ENCODE measurements at regions not wholly inside any gene's neighbourhood (a gene's known extent, or its start where the extent isn't known, plus 50 kb on each side); places are given as distances from the start of the nearest gene placed in this dataset.

DNA sequence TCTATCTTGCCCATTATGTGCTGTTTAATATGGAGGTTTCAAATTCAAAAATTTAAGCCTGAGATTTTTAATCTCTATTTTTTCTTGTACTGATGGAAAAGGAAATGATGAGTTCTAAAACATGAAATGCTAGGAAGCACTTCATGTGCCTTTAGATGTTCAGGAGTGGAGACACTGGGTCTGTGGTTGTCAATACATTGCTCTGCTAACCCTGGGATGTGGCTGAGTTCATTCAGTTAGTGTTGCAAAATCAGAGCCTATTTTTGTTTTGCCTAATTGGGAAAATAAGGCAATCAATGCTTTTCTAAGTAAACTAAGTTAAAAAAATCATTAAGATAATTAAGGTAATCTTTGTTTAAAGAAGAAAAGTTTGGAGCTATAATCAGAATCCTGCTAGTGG is 83.1 kb downstream of the DIPK2A start:
- no peaks in the 10 kb centered on the region for H4K20me1 ChIP-seq (ENCODE audit: insufficient read depth, low read depth, low read length)
- no peaks in the 10 kb centered on the region for H3K27me3 ChIP-seq (ENCODE audit: low read length)
- no peak overlapping the region for H3K4me2 ChIP-seq (ENCODE audit: low read depth, low read length, poor library complexity, severe bottlenecking)
- H3K36me3 ChIP-seq (ENCODE audit: insufficient read depth, low read length), result no peaks in the 10 kb centered on the region
- no peak overlapping the region for H3K9ac ChIP-seq (ENCODE audit: low read length)
- no peaks in the 10 kb centered on the region for H3K79me2 ChIP-seq (ENCODE audit: low read length)
- H3K27ac ChIP-seq (ENCODE audit: low read length), result no peak overlapping the region
- no peak for DNase-seq
- no peaks in the 10 kb centered on the region for H3K9me3 ChIP-seq (ENCODE audit: low read length)
- H2AFZ ChIP-seq (ENCODE audit: low read length), result no peak overlapping the region
- H3K4me3 ChIP-seq (ENCODE audit: low read length), result no peak overlapping the region
- H3K9me2 ChIP-seq (replicated peaks; ENCODE audit: insufficient read depth, low read length), result no peaks in the 10 kb centered on the region
- no peaks in the 10 kb centered on the region for H3K4me1 ChIP-seq (ENCODE audit: low read length)

DNA sequence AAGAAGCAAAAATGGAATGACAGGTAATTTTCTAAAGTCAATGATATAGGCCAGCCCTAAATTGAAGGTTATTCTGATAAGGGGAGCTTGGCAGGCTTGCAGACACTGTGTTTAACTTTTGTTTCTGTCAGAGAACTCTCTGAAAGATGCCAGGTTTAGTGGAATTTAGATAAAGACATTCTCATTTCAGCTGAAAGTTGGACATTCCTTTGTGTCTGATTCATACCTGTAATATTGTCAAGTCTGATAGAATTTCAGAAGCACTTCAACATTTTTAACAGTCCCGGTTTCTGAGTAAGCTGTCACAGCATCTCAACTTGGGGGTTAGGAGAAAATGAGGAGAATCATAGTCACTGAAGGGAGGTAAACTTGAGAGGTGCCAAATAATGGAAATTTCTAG is 84.0 kb downstream of the DIPK2A start:
- DNase-seq, result no peak
- Histone ChIP-seq H3K79me2 (ENCODE audit: low read length) (no peaks in the 10 kb centered on the region), H4K20me1 (ENCODE audit: insufficient read depth, low read depth, low read length) (no peaks in the 10 kb centered on the region), H3K27me3 (ENCODE audit: low read length) (no peaks in the 10 kb centered on the region), H3K4me2 (ENCODE audit: low read depth, low read length, poor library complexity, severe bottlenecking) (no peak overlapping the region), H2AFZ (ENCODE audit: low read length) (no peak overlapping the region), H3K4me1 (ENCODE audit: low read length) (no peaks in the 10 kb centered on the region), H3K36me3 (ENCODE audit: insufficient read depth, low read length) (no peaks in the 10 kb centered on the region), H3K9me2 (replicated peaks; ENCODE audit: insufficient read depth, low read length) (no peaks in the 10 kb centered on the region), H3K4me3 (ENCODE audit: low read length) (no peak overlapping the region), H3K9me3 (ENCODE audit: low read length) (no peaks in the 10 kb centered on the region), H3K27ac (ENCODE audit: low read length) (no peak overlapping the region), H3K9ac (ENCODE audit: low read length) (no peak overlapping the region)

DNA sequence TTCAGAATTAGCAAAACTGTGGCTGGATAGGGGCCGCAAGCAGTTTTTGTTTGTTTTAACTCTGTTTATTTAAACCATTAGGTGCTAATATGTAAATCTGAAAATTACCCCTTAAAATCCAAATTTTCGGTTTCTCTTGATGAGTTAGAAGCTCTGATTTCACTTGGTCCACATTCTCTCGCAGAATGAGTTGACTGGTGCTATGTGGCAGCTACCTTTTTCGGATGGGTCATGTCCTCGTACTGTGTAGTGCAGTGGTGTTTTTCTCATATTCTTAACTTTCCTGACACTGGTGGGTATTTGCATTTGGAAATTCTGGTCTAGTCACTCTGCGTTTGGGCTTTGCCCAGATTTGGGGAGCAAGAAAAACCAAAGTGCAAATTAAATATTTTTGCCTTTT is 87.1 kb downstream of the DIPK2A start:
- Histone ChIP-seq H3K79me2 (ENCODE audit: low read length) (no peaks in the 10 kb centered on the region), H3K9me2 (replicated peaks; ENCODE audit: insufficient read depth, low read length) (no peaks in the 10 kb centered on the region), H3K36me3 (ENCODE audit: insufficient read depth, low read length) (no peaks in the 10 kb centered on the region), H3K4me1 (ENCODE audit: low read length) (no peaks in the 10 kb centered on the region), H2AFZ (ENCODE audit: low read length) (no peak overlapping the region), H4K20me1 (ENCODE audit: insufficient read depth, low read depth, low read length) (no peaks in the 10 kb centered on the region), H3K4me3 (ENCODE audit: low read length) (no peak overlapping the region), H3K9ac (ENCODE audit: low read length) (no peak overlapping the region), H3K27me3 (ENCODE audit: low read length) (no peaks in the 10 kb centered on the region), H3K27ac (ENCODE audit: low read length) (no peak overlapping the region), H3K9me3 (ENCODE audit: low read length) (no peaks in the 10 kb centered on the region), H3K4me2 (ENCODE audit: low read depth, low read length, poor library complexity, severe bottlenecking) (no peak overlapping the region)
- DNase-seq, result no peak

DNA sequence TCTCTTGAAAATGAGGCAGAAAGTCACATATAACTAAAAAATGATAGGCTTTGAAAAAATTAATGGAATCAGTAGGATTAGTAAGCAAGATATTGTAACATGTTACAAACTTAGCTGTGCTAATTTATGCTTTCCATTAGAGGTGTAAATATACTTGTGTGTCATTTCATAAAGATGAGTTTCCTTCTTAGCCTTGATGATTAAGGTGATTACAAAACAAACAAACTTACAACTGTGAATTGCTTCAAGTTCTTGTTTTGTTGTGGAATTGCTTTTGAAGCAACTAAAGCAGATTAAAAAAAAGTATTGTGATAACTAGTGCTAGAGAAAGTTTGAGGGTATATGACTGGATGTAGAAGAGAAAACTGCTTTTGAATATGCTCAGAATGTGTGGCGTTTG is 87.9 kb downstream of the DIPK2A start:
- Histone ChIP-seq H3K27ac (ENCODE audit: low read length) (no peak overlapping the region), H2AFZ (ENCODE audit: low read length) (no peak overlapping the region), H3K27me3 (ENCODE audit: low read length) (no peaks in the 10 kb centered on the region), H3K4me1 (ENCODE audit: low read length) (no peaks in the 10 kb centered on the region), H3K9ac (ENCODE audit: low read length) (no peak overlapping the region), H3K4me2 (ENCODE audit: low read depth, low read length, poor library complexity, severe bottlenecking) (no peak overlapping the region), H3K36me3 (ENCODE audit: insufficient read depth, low read length) (no peaks in the 10 kb centered on the region), H3K4me3 (ENCODE audit: low read length) (no peak overlapping the region), H3K79me2 (ENCODE audit: low read length) (no peaks in the 10 kb centered on the region), H3K9me2 (replicated peaks; ENCODE audit: insufficient read depth, low read length) (no peaks in the 10 kb centered on the region), H4K20me1 (ENCODE audit: insufficient read depth, low read depth, low read length) (no peaks in the 10 kb centered on the region), H3K9me3 (ENCODE audit: low read length) (no peaks in the 10 kb centered on the region)
- DNase-seq, result no peak

DNA sequence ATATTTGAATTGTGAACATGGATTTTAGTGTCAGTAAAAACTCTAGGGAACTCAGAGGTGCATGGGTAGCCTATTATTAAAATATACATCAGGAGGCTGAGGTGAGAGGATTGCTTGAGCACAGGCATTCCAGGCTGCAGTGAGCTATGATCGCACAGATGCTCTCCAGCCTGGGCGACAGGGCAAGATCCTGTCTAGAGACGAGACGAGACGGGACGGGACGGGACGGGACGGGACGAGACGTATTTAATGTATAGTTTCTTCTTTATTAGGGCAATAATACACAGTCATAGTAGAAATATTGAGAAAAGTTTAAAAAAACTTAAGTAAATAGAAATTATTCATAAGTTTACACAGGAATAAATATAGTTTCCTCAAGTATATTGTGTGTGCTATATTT is 89.3 kb downstream of the DIPK2A start:
- Histone ChIP-seq H3K36me3 (ENCODE audit: insufficient read depth, low read length) (no peaks in the 10 kb centered on the region), H3K4me3 (ENCODE audit: low read length) (no peak overlapping the region), H3K9me2 (replicated peaks; ENCODE audit: insufficient read depth, low read length) (no peaks in the 10 kb centered on the region), H3K79me2 (ENCODE audit: low read length) (no peaks in the 10 kb centered on the region), H3K27ac (ENCODE audit: low read length) (no peak overlapping the region), H3K4me2 (ENCODE audit: low read depth, low read length, poor library complexity, severe bottlenecking) (no peak overlapping the region), H3K27me3 (ENCODE audit: low read length) (no peaks in the 10 kb centered on the region), H3K4me1 (ENCODE audit: low read length) (no peaks in the 10 kb centered on the region), H3K9ac (ENCODE audit: low read length) (no peak overlapping the region), H2AFZ (ENCODE audit: low read length) (no peak overlapping the region), H3K9me3 (ENCODE audit: low read length) (no peaks in the 10 kb centered on the region), H4K20me1 (ENCODE audit: insufficient read depth, low read depth, low read length) (no peaks in the 10 kb centered on the region)
- no peak for DNase-seq

DNA sequence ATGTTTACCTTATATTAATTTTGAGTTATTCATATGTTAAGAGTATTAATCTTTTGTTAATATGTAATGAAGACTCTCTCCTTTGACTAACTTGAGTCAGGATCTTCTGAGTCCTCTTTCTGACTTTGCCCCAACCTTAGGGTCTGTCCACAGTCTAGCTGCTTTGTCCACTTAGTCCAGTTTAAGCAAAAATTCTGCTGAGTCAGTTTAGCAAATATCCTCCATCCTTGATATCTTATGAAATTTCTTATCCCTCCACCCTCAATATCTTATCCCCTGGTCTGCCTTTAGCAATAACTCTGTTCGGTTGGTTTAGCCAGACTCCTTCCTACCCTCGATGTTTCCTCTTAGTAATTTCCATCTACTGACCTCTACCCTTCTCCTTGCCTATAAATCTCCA is 91.7 kb downstream of the DIPK2A start:
- Histone ChIP-seq H3K4me2 (ENCODE audit: low read depth, low read length, poor library complexity, severe bottlenecking) (no peak overlapping the region), H2AFZ (ENCODE audit: low read length) (no peak overlapping the region)

DNA sequence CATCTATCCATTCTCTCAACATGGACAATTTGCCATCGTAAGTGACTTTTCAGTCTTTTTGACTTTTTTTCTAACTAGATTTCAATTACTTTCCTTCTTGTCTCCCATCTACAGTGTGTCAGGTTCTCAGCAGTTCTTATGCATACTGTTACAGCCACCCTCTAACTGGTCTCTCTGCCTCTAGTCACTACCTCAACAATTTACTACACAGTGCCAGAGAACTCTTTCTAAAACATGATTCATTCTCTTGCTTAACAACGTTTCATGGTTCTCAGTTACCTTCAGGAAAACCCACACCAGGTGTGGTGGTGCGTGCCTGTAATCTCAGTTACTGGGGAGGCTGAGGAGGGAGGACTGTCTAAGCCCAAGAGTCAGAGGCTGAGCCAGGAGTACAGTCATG is 95.4 kb downstream of the DIPK2A start:
- Histone ChIP-seq H2AFZ (ENCODE audit: low read length) (no peak overlapping the region), H3K9me2 (replicated peaks; ENCODE audit: insufficient read depth, low read length) (no peaks in the 10 kb centered on the region), H3K4me2 (ENCODE audit: low read depth, low read length, poor library complexity, severe bottlenecking) (no peak overlapping the region), H3K9ac (ENCODE audit: low read length) (no peak overlapping the region), H3K27ac (ENCODE audit: low read length) (no peak overlapping the region), H3K27me3 (ENCODE audit: low read length) (no peaks in the 10 kb centered on the region), H3K79me2 (ENCODE audit: low read length) (no peaks in the 10 kb centered on the region), H3K4me3 (ENCODE audit: low read length) (no peak overlapping the region), H4K20me1 (ENCODE audit: insufficient read depth, low read depth, low read length) (no peaks in the 10 kb centered on the region), H3K36me3 (ENCODE audit: insufficient read depth, low read length) (no peaks in the 10 kb centered on the region), H3K9me3 (ENCODE audit: low read length) (peaks cover 5% of the 10 kb centered on the region), H3K4me1 (ENCODE audit: low read length) (no peaks in the 10 kb centered on the region)
- DNase-seq, result no peak

More for the DNA sequence above, 91.7 kb downstream of the DIPK2A start:
- H3K36me3 ChIP-seq (ENCODE audit: insufficient read depth, low read length), result no peaks in the 10 kb centered on the region
- H4K20me1 ChIP-seq (ENCODE audit: insufficient read depth, low read depth, low read length), result no peaks in the 10 kb centered on the region
- H3K27ac ChIP-seq (ENCODE audit: low read length), result no peak overlapping the region
- H3K79me2 ChIP-seq (ENCODE audit: low read length), result no peaks in the 10 kb centered on the region
- no peaks in the 10 kb centered on the region for H3K4me1 ChIP-seq (ENCODE audit: low read length)
- H3K27me3 ChIP-seq (ENCODE audit: low read length), result no peaks in the 10 kb centered on the region
- H3K9me3 ChIP-seq (ENCODE audit: low read length), result no peaks in the 10 kb centered on the region
- no peak overlapping the region for H3K9ac ChIP-seq (ENCODE audit: low read length)
- H3K9me2 ChIP-seq (replicated peaks; ENCODE audit: insufficient read depth, low read length), result no peaks in the 10 kb centered on the region
- no peak overlapping the region for H3K4me3 ChIP-seq (ENCODE audit: low read length)
- no peak for DNase-seq

DNA sequence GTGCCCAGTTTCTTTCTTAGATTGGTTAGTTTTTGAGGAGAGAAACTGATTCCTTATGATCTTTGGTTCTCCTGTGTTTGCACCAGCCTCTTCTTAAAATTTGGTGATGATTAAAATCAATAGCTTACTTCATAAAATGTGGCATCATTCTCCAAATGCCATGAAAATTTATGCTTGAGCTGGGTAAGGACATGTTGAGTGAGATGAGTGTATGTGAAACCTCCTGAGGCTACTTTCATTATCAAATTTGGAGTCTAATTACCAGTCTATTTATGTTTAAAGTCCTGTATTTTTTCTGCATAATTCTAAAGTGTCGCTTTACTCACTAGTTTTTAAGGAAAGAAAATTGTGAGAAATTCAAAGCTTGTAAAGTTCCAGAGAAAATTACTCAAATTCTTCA is 102.1 kb downstream of the DIPK2A start:
- no peaks in the 10 kb centered on the region for H3K36me3 ChIP-seq (ENCODE audit: insufficient read depth, low read length)
- H3K27ac ChIP-seq (ENCODE audit: low read length), result no peak overlapping the region
- no peaks in the 10 kb centered on the region for H3K9me2 ChIP-seq (replicated peaks; ENCODE audit: insufficient read depth, low read length)
- no peak for DNase-seq
- no peak overlapping the region for H3K4me2 ChIP-seq (ENCODE audit: low read depth, low read length, poor library complexity, severe bottlenecking)
- no peak overlapping the region for H2AFZ ChIP-seq (ENCODE audit: low read length)
- H4K20me1 ChIP-seq (ENCODE audit: insufficient read depth, low read depth, low read length), result 0 out of 2 replicates have a peak, but pooled peaks cover under 1% of the 10 kb centered on the region
- H3K27me3 ChIP-seq (ENCODE audit: low read length), result no peaks in the 10 kb centered on the region; the same call in 1 of the 2 replicates
- no peaks in the 10 kb centered on the region for H3K4me1 ChIP-seq (ENCODE audit: low read length)
- no peak overlapping the region for H3K4me3 ChIP-seq (ENCODE audit: low read length)
- H3K9me3 ChIP-seq (ENCODE audit: low read length), result peaks cover 5% of the 10 kb centered on the region
- no peaks in the 10 kb centered on the region for H3K79me2 ChIP-seq (ENCODE audit: low read length)
- no peak overlapping the region for H3K9ac ChIP-seq (ENCODE audit: low read length)

DNA sequence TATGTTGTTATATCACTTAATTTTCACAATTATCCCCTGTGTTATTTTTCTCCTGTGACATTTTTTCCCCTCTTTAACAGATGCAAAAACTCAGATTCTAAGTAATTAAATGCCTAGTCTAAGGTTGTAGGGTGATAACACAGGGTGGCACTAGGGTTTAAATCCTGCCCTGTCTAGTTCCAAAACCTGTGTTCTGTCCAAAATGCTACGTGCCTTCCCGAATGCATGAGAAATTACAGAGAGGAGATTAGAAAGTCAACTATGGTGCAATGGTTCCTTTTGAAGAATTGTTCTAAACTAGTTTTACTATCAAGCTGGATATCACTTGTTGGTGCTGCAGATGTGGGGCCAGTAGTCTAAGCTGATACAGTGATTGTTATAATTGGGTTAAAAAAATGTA is 108.0 kb downstream of the DIPK2A start:
- Histone ChIP-seq H3K79me2 (ENCODE audit: low read length) (no peaks in the 10 kb centered on the region), H3K4me2 (ENCODE audit: low read depth, low read length, poor library complexity, severe bottlenecking) (no peak overlapping the region), H4K20me1 (ENCODE audit: insufficient read depth, low read depth, low read length) (peaks cover 6% of the 10 kb centered on the region; the same call in 1 of the 2 replicates), H3K36me3 (ENCODE audit: insufficient read depth, low read length) (no peaks in the 10 kb centered on the region), H3K9me3 (ENCODE audit: low read length) (no peaks in the 10 kb centered on the region), H3K9ac (ENCODE audit: low read length) (no peak overlapping the region), H3K27ac (ENCODE audit: low read length) (no peak overlapping the region), H3K4me1 (ENCODE audit: low read length) (no peaks in the 10 kb centered on the region), H3K27me3 (ENCODE audit: low read length) (no peaks in the 10 kb centered on the region; the same call in 1 of the 2 replicates), H3K4me3 (ENCODE audit: low read length) (no peak overlapping the region), H3K9me2 (replicated peaks; ENCODE audit: insufficient read depth, low read length) (no peaks in the 10 kb centered on the region), H2AFZ (ENCODE audit: low read length) (no peak overlapping the region)
- DNase-seq, result no peak

All from Karpas-422 (cell line).